ENCODE measurements at regions not wholly inside any gene's neighbourhood (a gene's known extent, or its start where the extent isn't known, plus 50 kb on each side); places are given as distances from the start of the nearest gene placed in this dataset.
"Not testable (repeated sequence)": the region's sequence is repeated elsewhere in the genome, so short reads cannot be mapped to it uniquely, and the experiment has no call there.

- not testable (repeated sequence) for DNase-seq (ENCODE audit: extremely low read depth, low read depth, low spot score)
Observed at GRCh38 chr9:113739605-113740507, 136.3 kb upstream of the ZNF618 start.

DNA sequence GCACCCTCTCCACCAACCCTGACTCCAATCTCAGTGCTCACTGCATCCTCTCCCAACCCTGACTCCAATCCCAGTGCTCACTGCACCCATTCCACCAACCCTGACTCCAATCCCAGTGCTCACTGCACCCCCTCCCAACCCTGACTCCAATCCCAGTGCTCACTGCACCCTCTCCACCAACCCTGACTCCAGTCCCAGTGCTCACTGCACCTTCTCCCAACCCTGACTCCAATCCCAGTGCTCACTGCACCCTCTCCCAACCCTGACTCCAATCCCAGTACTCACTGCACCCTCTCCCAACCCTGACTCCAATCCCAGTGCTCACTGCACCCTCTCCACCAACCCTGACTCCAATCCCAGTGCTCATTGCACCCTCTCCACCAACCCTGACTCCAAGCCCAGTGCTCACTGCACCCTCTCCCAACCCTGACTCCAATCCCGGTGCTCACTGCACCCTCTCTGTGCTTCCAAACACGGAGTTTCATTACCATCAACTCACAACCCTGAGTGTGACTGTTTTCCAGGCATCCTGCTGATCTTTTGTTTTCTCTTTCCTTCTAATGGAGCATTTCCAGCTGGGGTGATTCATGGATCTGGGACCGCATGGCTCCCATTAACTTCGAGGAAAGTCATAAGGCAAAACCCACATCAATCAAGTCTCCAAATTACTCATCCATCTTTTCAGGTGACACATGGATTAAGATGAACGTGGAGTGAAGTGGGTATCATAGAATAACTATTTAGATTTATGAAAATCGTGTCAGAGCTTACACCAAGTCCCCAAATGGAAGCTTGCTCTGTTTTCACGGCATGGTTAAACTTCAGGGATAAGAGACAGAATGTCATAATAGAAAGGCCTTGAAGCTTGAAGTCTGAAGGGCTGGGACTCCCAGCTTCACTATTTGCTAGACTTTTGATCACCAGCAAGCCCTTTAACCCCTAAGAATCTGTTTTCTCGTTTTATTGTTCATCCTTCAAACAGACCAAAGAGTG lies 135.3 kb upstream of the ZNF618 start:
- DNase-seq (ENCODE audit: extremely low read depth, low read depth, low spot score) = not testable (repeated sequence)

GRCh38 chr9:113741886-113742854 lies 133.9 kb upstream of the ZNF618 start:
- DNase-seq (ENCODE audit: extremely low read depth, low read depth, low spot score) = no peak

- DNase-seq (ENCODE audit: extremely low read depth, low read depth, low spot score) = no peak
Observed at GRCh38 chr9:113742878-113743277, 133.2 kb upstream of the ZNF618 start.

DNA sequence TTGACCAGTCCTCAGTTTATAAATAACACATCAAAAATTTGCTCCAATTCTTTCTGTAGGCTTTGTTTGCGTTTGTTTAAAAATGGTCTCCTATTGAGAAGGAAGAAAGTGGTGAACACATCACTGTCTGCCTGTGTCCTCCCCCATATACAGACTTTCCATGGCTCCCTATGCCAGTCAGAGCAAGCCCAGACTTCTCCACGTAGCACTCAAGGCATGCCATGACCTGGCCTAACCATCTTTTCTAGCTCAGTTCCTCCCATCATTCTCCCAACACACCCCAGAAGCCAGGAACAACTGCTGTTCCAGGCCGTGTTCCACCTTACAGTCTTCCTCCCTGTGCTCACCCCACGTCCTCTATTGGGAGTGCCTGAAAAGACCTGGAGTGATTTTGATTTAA lies 129.6 kb upstream of the ZNF618 start:
- no peak for DNase-seq (ENCODE audit: extremely low read depth, low read depth, low spot score)

- no peak for DNase-seq (ENCODE audit: extremely low read depth, low read depth, low spot score)
Observed at GRCh38 chr9:113748135-113748534, 128.0 kb upstream of the ZNF618 start.

DNA sequence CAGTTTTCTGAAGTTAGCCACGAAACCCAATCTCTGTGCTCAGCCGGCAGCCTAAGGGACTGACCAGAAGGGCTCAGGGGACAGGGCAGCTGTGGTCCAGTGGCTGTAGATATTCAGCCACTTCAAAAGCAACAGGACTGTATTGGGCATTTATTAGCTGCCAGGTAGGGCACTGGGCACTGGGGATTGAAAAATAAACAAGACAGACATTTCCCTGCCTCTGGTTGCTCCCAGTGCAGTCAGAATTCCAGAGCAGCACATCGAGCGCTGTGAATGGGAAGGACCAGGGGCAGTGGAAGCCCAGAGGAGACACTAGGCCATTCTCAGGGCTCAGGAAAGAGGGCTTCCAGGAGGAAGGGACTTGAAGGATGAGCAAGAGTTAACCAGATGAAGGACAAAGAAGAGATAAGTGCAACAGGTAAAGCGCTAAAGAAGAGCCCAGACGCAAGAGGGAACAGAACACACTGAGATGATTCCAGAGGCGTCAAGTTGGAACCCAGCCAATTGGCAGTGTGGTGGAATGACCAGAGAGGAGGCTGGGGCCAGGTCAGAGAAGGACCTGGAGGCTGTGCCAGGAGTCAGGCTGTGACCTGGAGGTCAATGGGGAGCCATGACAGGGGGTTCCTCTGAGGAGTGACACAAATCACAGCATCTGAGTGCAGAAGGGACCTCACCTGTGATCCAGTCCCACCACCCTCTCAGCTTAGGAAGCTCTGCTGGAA lies 122.5 kb upstream of the ZNF618 start:
- DNase-seq (ENCODE audit: extremely low read depth, low read depth, low spot score) = no peak

GRCh38 chr9:113754739-113755138 lies 121.4 kb upstream of the ZNF618 start:
- no peak for DNase-seq (ENCODE audit: extremely low read depth, low read depth, low spot score)

DNA sequence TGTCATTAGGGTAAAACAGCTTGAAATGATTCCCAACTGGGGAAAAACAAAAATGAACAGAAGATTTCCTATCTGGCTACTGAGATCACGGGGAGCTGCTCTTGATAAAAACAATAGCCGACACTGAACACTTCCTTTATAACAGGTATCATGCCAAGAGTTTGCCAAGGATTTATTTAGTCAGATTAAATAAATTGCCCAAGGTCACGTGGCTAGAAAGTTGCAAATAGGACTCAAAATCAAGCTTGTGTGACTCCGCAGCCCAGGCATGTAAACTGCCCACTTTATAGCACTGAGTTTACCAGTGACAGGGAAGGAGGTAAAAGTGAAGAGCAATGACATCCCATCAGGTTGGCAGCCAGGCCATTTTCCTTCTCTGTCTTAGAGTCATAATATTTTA lies 120.7 kb upstream of the ZNF618 start:
- no peak for DNase-seq (ENCODE audit: extremely low read depth, low read depth, low spot score)

- no peak for DNase-seq (ENCODE audit: extremely low read depth, low read depth, low spot score)
Observed at GRCh38 chr9:113756476-113757192, 119.5 kb upstream of the ZNF618 start.

DNA sequence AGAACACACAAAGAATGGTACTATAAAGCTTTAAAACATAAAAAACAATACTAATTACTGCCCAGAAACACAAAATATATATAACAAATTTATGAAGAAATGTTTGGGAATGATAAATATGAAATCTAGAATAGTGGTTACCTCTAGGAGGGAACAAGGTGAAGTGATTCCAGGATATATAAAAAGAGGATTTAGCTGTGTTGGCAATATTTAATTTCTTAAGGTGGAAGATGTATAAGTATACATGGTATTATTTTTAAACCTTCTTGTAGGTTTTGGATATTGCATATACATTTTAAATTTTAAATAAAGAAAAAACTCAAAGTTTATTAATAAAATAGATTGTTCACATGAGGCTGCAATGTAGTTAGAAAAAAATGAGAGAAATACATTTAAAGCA lies 112.7 kb upstream of the ZNF618 start:
- DNase-seq (ENCODE audit: extremely low read depth, low read depth, low spot score) = no peak

DNA sequence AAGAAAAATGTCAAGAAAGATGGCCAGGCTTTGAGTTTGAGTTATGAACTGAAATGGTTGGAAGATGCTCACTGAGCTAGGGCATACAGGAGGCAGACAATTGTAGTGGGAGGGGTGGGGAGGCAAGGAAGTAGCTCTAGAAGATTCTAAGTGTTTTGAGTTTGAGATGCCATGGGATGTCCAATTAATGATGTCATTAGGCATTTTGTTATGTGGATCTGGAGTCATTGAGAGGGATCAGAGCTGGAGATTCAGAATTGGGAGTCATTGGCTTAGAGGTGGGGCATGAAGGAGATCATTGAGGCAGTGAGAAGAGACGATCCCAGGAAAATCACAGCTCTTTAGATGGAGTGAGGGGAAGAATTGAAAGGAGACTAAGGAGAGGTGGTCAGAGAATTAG lies 111.5 kb upstream of the ZNF618 start:
- DNase-seq (ENCODE audit: extremely low read depth, low read depth, low spot score) = no peak

DNA sequence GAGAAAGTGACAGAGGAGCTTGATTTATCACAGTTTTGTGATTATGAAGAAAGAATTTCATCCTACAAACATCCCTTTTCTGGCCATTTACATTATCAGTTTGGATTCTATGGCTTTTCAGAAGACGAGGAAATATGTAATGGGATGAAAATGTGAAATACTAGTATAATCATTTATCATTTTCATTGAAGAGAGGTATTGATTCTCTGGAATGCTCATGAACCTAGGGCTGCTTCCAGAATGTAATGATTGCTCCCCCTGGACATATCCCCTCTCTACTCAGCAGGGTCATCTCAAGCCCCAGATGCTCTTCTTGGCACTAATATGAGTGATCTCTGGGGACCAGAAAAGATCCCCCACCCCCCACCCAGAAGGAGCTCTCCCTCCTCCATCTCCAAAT lies 106.7 kb upstream of the ZNF618 start:
- DNase-seq (ENCODE audit: extremely low read depth, low read depth, low spot score) = no peak

- no peak for DNase-seq (ENCODE audit: extremely low read depth, low read depth, low spot score)
Observed at GRCh38 chr9:113770396-113770795, 105.7 kb upstream of the ZNF618 start.

DNA sequence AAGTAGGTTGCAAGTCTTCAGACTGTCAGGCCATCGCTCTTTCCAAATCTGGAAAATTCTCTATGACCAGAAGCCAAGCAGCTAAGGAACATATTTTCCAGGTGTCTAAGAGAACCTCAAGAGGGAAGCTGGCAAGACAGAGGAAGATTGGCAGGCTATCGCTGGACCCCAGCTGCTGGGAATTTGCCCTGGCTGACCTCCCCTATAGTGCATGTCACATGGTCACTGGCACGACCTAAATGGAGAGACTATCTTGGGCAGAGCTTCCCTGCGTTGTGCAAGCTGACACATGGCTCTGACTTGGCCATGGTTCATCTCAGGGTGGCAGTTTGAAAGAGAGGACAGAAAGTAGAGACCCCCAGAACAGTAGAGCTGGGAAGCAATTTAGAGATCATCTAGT lies 104.9 kb upstream of the ZNF618 start:
- no peak for DNase-seq (ENCODE audit: extremely low read depth, low read depth, low spot score)

GRCh38 chr9:113772121-113772810 lies 103.8 kb upstream of the ZNF618 start:
- DNase-seq (ENCODE audit: extremely low read depth, low read depth, low spot score) = no peak

- no peak for DNase-seq (ENCODE audit: extremely low read depth, low read depth, low spot score)
Observed at GRCh38 chr9:113774963-113775362, 101.1 kb upstream of the ZNF618 start.

DNA sequence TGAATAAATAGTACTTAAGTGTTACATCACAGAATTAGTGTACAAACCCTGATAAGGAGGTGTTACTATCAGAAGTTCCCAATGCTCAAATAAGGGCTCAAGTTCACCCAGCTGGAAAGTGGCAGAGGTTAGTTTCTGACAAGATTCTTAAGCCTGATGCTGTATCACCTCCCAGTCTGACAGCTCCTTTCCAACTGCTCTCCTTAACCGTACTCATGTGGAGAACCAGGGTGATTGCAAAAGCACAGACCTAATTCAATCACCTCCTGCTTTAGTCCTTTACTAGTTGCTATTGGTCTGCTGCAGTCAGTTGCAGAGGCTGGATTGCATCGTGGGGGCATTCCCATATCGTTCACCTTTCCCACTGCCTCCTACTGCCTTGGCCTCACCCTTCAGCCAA lies 100.4 kb upstream of the ZNF618 start:
- no peak for DNase-seq (ENCODE audit: extremely low read depth, low read depth, low spot score)

GRCh38 chr9:113776194-113776593 lies 99.9 kb upstream of the ZNF618 start:
- no peak for DNase-seq (ENCODE audit: extremely low read depth, low read depth, low spot score)

All from glomerular endothelial cell (primary cell).